Hematopoietic multipotent progenitor cell treated with erythropoietin and hydrocortisone succinate and interleukin-3 and kit ligand, for 4 days (in vitro differentiated cells): ENCODE measurements at regions not wholly inside any gene's neighbourhood (a gene's known extent, or its start where the extent isn't known, plus 50 kb on each side); places are given as distances from the start of the nearest gene placed in this dataset.

Experiments used
- DNase-seq: peaks from one replicate; pipeline ENCODE4 v3.0.0-alpha.2; 2015

GRCh38 chr18:78305789-78306188 is 673.8 kb upstream of the SALL3 start:
- no peak for DNase-seq

- DNase-seq, result no peak
These were observed 670.3 kb upstream of the SALL3 start for GRCh38 chr18:78309307-78309706.

- no peak for DNase-seq
These were observed 669.7 kb upstream of the SALL3 start for GRCh38 chr18:78309924-78310323.

- no peak for DNase-seq
These were observed 660.4 kb upstream of the SALL3 start for GRCh38 chr18:78319264-78319663.

GRCh38 chr18:78319961-78320360 is 659.7 kb upstream of the SALL3 start:
- DNase-seq, result no peak

GRCh38 chr18:78321402-78321801 is 658.2 kb upstream of the SALL3 start:
- DNase-seq, result no peak

GRCh38 chr18:78323453-78324197 is 656.0 kb upstream of the SALL3 start:
- no peak for DNase-seq

GRCh38 chr18:78327643-78328042 is 652.0 kb upstream of the SALL3 start:
- no peak for DNase-seq

GRCh38 chr18:78330766-78331165 is 648.9 kb upstream of the SALL3 start:
- DNase-seq, result no peak

- DNase-seq, result no peak
These were observed 626.7 kb upstream of the SALL3 start for GRCh38 chr18:78352910-78353309.

- no peak for DNase-seq
These were observed 617.4 kb upstream of the SALL3 start for GRCh38 chr18:78362198-78362597.

- no peak for DNase-seq
These were observed 615.8 kb upstream of the SALL3 start for GRCh38 chr18:78363556-78364387.

- DNase-seq, result no peak
These were observed 615.1 kb upstream of the SALL3 start for GRCh38 chr18:78364388-78364960.

GRCh38 chr18:78367996-78368395 is 611.6 kb upstream of the SALL3 start:
- DNase-seq, result no peak

- no peak for DNase-seq
These were observed 610.9 kb upstream of the SALL3 start for GRCh38 chr18:78368726-78369125.

GRCh38 chr18:78376046-78376445 is 603.6 kb upstream of the SALL3 start:
- no peak for DNase-seq

GRCh38 chr18:78378403-78378802 is 601.2 kb upstream of the SALL3 start:
- DNase-seq, result no peak

GRCh38 chr18:78378983-78379382 is 600.6 kb upstream of the SALL3 start:
- no peak for DNase-seq

GRCh38 chr18:78390348-78390951 is 589.2 kb upstream of the SALL3 start:
- DNase-seq, result no peak

- no peak for DNase-seq
These were observed 588.7 kb upstream of the SALL3 start for GRCh38 chr18:78390952-78391348.

GRCh38 chr18:78393086-78393862 is 586.3 kb upstream of the SALL3 start:
- DNase-seq, result no peak

- DNase-seq, result no peak
These were observed 583.5 kb upstream of the SALL3 start for GRCh38 chr18:78396077-78396476.

GRCh38 chr18:78396756-78397155 is 582.9 kb upstream of the SALL3 start:
- no peak for DNase-seq
